ENCODE measurements at regions not wholly inside any gene's neighbourhood (a gene's known extent, or its start where the extent isn't known, plus 50 kb on each side); places are given as distances from the start of the nearest gene placed in this dataset.
"Not testable (repeated sequence)": the region's sequence is repeated elsewhere in the genome, so short reads cannot be mapped to it uniquely, and the experiment has no call there.

GRCh38 chr10:133020193-133020817 is 67.4 kb upstream of the ADGRA1 start:
- DNase-seq (ENCODE audit: low spot score), result no peak

GRCh38 chr10:133019651-133020050 is 68.1 kb upstream of the ADGRA1 start:
- no peak for DNase-seq (ENCODE audit: low spot score)

DNA sequence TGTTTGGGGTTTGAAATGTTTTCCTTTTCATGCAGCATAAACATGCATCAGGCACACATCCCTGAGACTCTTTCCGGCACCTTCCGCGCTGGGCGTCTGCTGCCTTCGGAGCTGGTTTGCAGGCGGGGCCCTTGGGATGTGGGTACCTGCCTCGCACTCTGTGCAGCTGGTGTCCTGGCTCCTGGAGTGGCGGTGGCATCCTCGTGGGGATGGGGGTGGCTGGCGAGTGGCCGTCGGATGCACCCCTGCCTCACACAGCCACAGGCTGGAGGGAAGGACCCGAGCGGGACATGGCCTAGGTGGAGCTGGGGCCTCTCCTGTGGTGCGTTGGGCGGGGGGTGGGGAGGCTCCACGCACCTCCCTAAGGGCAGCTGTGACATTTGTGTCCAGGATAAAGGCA is 68.5 kb upstream of the ADGRA1 start:
- no peak for DNase-seq (ENCODE audit: low spot score)

DNA sequence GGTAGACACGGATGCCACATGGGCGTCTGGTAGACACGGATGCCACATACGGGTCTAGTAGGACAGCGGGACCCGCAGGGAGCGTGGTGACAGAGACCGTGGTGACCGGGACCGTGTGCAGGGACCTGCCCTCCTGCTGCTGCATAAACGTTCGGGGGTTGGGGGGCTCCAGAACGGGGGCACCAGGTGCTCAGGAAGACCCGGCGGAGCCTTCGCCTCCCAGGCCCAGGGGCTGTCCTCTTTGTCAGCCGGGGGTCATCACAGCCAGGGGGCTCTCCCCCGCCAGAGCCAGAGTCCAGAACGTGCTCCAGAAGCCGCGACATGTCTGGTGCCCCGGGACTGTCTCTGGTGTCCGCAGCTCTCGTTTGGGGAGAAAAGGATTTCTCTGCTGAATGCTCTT is 69.2 kb upstream of the ADGRA1 start:
- DNase-seq (ENCODE audit: low spot score), result no peak

GRCh38 chr10:133017203-133017601 is 70.5 kb upstream of the ADGRA1 start:
- DNase-seq (ENCODE audit: low spot score), result no peak

GRCh38 chr10:133016493-133017202 is 71.1 kb upstream of the ADGRA1 start:
- no peak for DNase-seq (ENCODE audit: low spot score)

DNA sequence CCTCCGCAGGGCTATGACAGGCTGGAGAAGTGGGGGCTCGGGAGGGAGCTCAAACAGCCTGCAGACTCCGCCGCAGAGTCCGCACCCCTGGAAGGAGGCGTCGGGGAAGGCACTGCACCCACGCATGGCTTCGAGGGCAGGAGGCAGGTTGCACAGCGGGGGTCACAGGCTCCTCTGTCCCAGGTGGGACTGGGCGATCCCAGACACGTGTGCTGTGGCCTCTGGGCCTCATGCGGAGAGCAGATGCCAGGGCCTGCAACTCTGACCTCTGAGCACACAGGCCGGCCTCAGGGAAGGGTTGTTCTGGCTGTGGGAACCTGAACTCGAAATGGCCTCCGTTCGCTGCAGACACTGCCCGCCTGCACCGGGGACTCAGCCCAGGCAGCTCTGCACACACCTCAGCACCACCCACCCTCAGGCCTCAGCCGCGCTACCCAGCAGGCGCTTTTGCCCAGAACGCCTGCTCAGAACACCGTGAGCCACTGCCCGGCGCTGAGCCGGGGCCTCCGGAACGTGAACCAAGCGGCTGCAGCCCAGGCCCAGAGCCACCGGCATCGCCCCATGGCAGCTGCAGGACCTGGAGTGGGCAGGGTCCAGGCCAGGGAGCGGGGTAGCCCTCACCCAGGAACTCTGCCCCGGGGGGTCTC is 71.8 kb upstream of the ADGRA1 start:
- no peak for DNase-seq (ENCODE audit: low spot score)

GRCh38 chr10:133015321-133015720 is 72.4 kb upstream of the ADGRA1 start:
- DNase-seq (ENCODE audit: low spot score), result no peak

GRCh38 chr10:133014416-133015210 is 72.2 kb upstream of the CFAP46 start:
- DNase-seq (ENCODE audit: low spot score), result no peak

- DNase-seq (ENCODE audit: low spot score), result no peak
Observed at GRCh38 chr10:133013463-133013862, 71.1 kb upstream of the CFAP46 start.

DNA sequence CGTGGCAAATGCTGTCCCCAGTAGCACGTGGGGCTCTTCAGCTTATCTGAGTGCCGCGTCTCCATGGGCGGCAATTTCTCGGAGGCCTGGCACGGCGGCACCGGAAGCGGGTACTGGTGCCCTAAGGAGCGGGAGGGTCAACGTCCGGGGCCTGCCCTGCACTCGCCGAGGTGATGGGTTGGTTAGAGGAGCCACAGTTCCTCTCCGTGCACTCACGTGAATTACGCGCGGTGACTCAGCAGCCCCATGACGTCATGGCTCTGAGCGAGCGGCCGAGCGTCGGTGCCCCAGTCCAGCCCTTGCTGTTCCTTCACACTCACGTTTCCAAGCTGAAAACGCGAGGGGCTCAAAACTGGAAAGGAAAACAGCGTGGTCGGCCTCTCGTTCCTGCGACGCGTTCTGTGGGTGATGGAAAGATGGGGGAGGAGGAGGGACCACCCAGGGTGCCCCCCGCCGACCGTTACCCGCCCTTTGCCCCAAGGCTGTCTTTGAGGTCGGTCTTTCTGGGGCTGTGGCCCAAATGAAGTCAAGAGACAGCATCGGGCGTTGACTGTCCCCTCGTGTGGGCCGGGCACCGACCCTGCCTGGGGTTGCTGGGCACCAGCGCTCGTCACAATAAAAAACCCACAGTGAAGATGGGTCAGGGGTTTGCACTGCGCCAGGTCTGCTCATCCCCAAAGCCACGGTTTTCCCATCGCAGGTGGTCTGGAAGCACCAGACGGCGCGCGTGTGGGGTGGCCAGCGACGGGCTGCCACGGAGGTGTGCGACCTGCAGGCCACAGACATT is 70.4 kb upstream of the CFAP46 start:
- DNase-seq (ENCODE audit: low spot score), result no peak

DNA sequence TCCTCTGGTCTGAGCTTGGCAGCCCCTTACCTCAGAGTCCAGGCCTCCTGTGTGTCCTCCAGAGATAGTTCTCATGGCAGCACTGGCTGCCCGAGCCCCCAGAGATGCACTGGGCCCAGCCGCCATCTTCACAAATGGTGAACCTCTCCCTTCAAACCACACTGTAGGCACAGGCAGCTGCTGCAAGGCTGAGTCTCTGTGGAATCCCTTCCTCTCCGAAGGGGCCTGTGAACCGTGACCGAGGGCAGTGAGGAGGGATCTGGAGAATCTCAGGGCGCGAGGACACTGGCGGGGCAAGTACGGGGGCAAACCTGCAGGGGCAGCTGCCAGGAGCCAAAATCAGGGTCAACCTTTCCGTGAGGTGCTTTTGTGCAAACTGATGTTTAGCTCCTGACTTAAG is 69.5 kb upstream of the CFAP46 start:
- DNase-seq (ENCODE audit: low spot score), result no peak

GRCh38 chr10:133011393-133011792 is 69.0 kb upstream of the CFAP46 start:
- not testable (repeated sequence) for DNase-seq (ENCODE audit: low spot score)

DNA sequence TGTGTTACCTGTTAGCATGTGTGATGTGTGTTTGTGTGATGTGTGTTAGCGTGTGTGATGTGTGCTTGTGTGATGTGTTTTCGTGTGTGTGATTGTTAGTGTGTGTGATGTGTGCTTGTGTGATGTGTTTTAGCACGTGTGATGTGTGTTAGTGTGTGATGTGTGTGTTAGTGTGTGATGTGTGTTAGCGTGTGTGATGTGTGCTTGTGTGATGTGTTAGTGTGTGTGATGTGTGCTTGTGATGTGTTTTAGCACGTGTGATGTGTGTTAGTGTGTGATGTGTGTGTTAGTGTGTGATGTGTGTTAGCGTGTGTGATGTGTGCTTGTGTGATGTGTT is 68.4 kb upstream of the CFAP46 start:
- DNase-seq (ENCODE audit: low spot score), result not testable (repeated sequence)

DNA sequence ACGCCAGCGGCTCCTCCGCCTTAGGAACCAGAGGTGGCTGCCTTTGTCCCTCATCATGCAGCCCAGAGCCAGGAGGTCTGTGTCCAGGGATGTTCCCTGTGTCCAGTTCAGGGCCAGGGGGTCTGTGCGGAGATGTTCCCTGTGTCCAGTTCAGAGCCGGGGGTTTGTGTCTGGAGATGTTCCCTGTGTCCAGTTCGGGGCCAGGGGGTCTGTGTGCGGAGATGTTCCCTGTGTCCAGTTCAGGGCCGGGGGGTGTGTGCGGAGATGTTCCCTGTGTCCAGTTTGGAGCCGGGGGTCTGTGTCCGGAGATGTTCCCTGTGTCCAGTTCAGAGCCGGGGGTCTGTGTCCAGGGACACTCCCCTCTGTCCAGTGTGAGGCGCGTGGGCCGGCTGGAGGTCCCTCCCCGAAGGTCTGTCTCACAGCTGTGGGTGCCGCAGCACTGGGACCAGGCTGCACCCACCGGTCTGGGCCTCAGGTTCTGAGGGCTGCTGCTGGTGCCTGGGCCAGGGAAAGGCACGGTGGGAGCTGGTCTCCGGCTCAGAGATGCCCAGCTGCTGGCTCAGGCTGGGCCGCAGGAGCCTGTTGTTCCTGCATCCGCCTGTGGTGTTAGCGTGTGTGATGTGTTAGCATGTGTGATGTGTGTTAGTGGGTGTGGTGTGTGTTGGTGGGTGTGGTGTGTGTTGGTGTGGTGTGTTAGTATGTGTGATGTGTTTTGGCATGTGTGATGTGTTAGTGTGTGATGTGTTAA is 67.9 kb upstream of the CFAP46 start:
- DNase-seq (ENCODE audit: low spot score), result no peak

DNA sequence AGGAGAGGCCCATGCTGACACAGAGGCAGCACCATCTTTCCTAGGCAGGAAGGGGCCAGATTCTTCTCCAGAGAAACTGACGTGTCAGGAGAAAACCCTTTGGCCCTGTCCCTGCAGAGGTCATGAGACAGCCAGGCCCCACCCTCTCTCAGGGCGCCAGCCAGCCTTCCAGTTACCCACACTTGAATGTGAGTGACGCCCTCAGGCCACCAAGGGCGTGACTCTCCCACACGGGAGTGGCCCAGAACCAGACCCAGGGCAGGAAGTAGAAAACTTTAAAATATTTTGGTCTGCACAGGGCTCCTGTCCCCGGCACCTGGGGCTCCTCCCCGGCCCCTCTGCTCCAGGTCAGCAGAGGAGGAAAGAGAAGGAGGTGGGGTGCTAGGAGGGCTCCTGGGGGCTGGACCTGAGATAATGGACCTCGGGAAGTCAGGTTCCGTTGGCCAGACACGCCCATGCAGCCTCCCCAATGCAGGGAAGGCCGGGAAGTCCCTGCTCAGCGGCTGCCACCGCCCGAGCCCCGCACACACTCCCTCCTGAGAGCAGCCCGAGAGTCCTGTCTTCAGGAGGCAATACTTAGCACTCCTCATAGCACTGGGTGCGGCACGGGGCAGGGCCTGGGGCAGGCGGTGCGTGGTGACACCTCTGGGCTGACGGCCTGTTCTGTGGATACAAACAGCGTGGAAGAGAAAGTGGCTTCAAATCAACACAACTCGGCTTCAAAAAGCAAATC is 67.0 kb upstream of the CFAP46 start:
- no peak for DNase-seq (ENCODE audit: low spot score)

GRCh38 chr10:133008736-133009135 is 66.4 kb upstream of the CFAP46 start:
- DNase-seq (ENCODE audit: low spot score), result no peak

DNA sequence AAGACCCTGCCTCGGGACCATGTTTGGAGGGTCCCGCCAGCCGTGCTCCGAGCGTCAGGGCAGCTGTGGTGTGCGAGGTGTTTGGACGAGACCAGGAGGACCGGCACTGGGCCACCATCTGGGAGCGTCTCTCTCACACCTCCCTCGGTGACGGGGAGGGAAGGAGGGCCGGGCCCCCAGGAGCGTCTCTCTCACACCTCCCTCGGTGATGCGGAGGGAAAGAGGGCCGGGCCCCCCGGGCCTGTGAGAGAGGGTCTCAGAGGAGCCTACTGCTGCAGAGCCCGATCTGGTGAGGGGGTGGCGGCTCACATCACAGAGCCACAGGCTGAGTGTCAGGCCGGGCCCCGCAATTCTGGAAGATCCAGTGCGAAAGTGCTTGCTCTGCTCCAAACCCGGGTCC is 65.8 kb upstream of the CFAP46 start:
- no peak for DNase-seq (ENCODE audit: low spot score)

GRCh38 chr10:133007360-133007858 is 65.0 kb upstream of the CFAP46 start:
- DNase-seq (ENCODE audit: low spot score), result no peak

DNA sequence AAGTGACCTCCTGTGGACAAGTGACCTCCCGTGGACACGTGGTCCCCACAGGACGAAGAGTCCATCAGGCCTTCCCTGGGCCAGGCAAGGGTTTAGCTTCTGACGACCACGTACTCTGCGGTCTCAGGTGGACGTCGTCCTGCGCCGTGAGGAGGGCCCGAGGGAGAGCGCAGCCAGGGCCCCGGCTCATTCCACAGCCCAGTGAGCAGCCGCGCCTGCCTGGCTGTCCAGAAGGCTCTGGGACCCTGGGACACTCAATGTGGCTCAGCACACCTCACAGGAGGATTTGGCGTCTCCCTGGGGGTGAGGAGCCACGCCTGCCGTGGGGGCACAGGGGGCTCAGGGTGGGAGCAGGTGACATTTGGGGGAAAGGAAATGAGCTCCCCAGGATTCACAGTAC is 64.4 kb upstream of the CFAP46 start:
- DNase-seq (ENCODE audit: low spot score), result no peak

All from left forelimb (tissue), 1 donor.